ENCODE measurements at regions not wholly inside any gene's neighbourhood (a gene's known extent, or its start where the extent isn't known, plus 50 kb on each side); places are given as distances from the start of the nearest gene placed in this dataset.
A peak's percentile ranks its signal among the peaks of the same experiment; 100 is the strongest.
"Not testable (repeated sequence)": the region's sequence is repeated elsewhere in the genome, so short reads cannot be mapped to it uniquely, and the experiment has no call there.

GRCh38 chr2:120540719-120541552 is 194.7 kb upstream of the GLI2 start:
- no peak for DNase-seq

- no peak for DNase-seq
Observed at GRCh38 chr2:120541553-120541932, 194.1 kb upstream of the GLI2 start.

- DNase-seq: no peak
Observed at GRCh38 chr2:120541972-120542670, 193.5 kb upstream of the GLI2 start.

- no peak for DNase-seq
Observed at GRCh38 chr2:120542911-120543527, 192.6 kb upstream of the GLI2 start.

- no peak for DNase-seq
Observed at GRCh38 chr2:120543899-120544298, 191.8 kb upstream of the GLI2 start.

- DNase-seq: no peak
Observed at GRCh38 chr2:120544522-120544921, 191.1 kb upstream of the GLI2 start.

GRCh38 chr2:120545007-120545406 is 190.7 kb upstream of the GLI2 start:
- DNase-seq: not testable (repeated sequence)

- DNase-seq: no peak
Observed at GRCh38 chr2:120545521-120546047, 190.1 kb upstream of the GLI2 start.

- no peak for DNase-seq
Observed at GRCh38 chr2:120546048-120546864, 189.4 kb upstream of the GLI2 start.

- DNase-seq: no peak
Observed at GRCh38 chr2:120546865-120547390, 188.7 kb upstream of the GLI2 start.

- DNase-seq: no peak
Observed at GRCh38 chr2:120547662-120548061, 188.0 kb upstream of the GLI2 start.

- no peak for DNase-seq
Observed at GRCh38 chr2:120548627-120549608, 186.8 kb upstream of the GLI2 start.

- DNase-seq: no peak
Observed at GRCh38 chr2:120549841-120550240, 185.8 kb upstream of the GLI2 start.

- no peak for DNase-seq
Observed at GRCh38 chr2:120550282-120550681, 185.4 kb upstream of the GLI2 start.

- no peak for DNase-seq
Observed at GRCh38 chr2:120550893-120551446, 184.7 kb upstream of the GLI2 start.

- no peak for DNase-seq
Observed at GRCh38 chr2:120551522-120551921, 184.1 kb upstream of the GLI2 start.

GRCh38 chr2:120552079-120552478 is 183.6 kb upstream of the GLI2 start:
- no peak for DNase-seq

GRCh38 chr2:120552800-120553481 is 182.7 kb upstream of the GLI2 start:
- DNase-seq: peak in 1 of 2 experiments; percentile 26

- no peak for DNase-seq
Observed at GRCh38 chr2:120554625-120555032, 181.0 kb upstream of the GLI2 start.

- DNase-seq: no peak
Observed at GRCh38 chr2:120555092-120555491, 180.6 kb upstream of the GLI2 start.

All from NCI-H187 (cell line).